GM23338 (cell line): ENCODE measurements at regions not wholly inside any gene's neighbourhood (a gene's known extent, or its start where the extent isn't known, plus 50 kb on each side); places are given as distances from the start of the nearest gene placed in this dataset.
A peak's percentile ranks its signal among the peaks of the same experiment; 100 is the strongest.

ENCODE experiments used
- ATAC-seq: fragments of 200-7000 bp; cut with Tn5 transposase; 3 replicates; pipeline ENCODE4 v1.9.1; 2020
- DNase-seq: peaks from one replicate; pipeline ENCODE4 v3.0.0-alpha.2; 2015; ENCODE audit warnings: low spot score
- H2AFZ ChIP-seq: fragments of 200-600 bp; sonication (generic); 2 replicates; pipeline ENCODE4 v1.8.0; 2016; ENCODE audit warnings: antibody characterized with exemption, mild to moderate bottlenecking, moderate library complexity
- H3F3A ChIP-seq: fragments of 200-600 bp; sonication (generic); replicated peaks from 2 replicates; pipeline ENCODE4 v1.8.0; 2017; ENCODE audit warnings: antibody characterized with exemption, mixed run types, low read depth
- H3K27ac ChIP-seq: fragments of 200-600 bp; sonication (generic); 2 replicates; pipeline ENCODE4 v1.6.1; 2016; ENCODE audit warnings: low read depth
- H3K27me3 ChIP-seq: fragments of 200-600 bp; sonication (generic); 2 replicates; pipeline ENCODE4 v1.8.0; 2016; ENCODE audit warnings: mild to moderate bottlenecking, mixed run types, moderate library complexity; ENCODE audit not compliant: insufficient read depth
- H3K36me3 ChIP-seq: fragments of 200-600 bp; sonication (generic); 2 replicates; pipeline ENCODE4 v1.8.0; 2016; ENCODE audit warnings: mild to moderate bottlenecking; ENCODE audit not compliant: insufficient read depth
- H3K4me1 ChIP-seq: fragments of 200-600 bp; sonication (generic); 2 replicates; pipeline ENCODE4 v1.8.0; 2016; ENCODE audit warnings: mild to moderate bottlenecking, moderate library complexity; ENCODE audit not compliant: insufficient read depth
- H3K4me2 ChIP-seq: fragments of 200-600 bp; sonication (generic); 2 replicates; pipeline ENCODE4 v1.7.1; 2017; ENCODE audit warnings: mixed run types
- H3K4me3 ChIP-seq: fragments of 200-600 bp; sonication (generic); 2 replicates; pipeline ENCODE4 v1.6.1; 2016; ENCODE audit warnings: mixed run types
- H3K79me2 ChIP-seq: fragments of 200-600 bp; sonication (generic); replicated peaks from 2 replicates; pipeline ENCODE4 v1.8.0; 2017; ENCODE audit warnings: mild to moderate bottlenecking; ENCODE audit not compliant: insufficient read depth
- H3K9me2 ChIP-seq: fragments of 200-600 bp; sonication (generic); 2 replicates; pipeline ENCODE4 v1.8.0; 2017; ENCODE audit not compliant: insufficient read depth
- H4K20me1 ChIP-seq: fragments of 200-600 bp; sonication (generic); replicated peaks from 2 replicates; pipeline ENCODE4 v1.8.0; 2017; ENCODE audit warnings: mild to moderate bottlenecking; ENCODE audit not compliant: insufficient read depth
- H3K27ac Mint-ChIP-seq: 2 replicates; pipeline ENCODE4 v1.8.0; 2020; ENCODE audit warnings: inconsistent platforms, mild to moderate bottlenecking, moderate library complexity, mixed read lengths
- H3K27me3 Mint-ChIP-seq: 3 replicates; pipeline ENCODE4 v1.8.0; 2022; ENCODE audit warnings: low read depth, mild to moderate bottlenecking, moderate library complexity, mixed read lengths, inconsistent platforms; ENCODE audit not compliant: insufficient read depth, poor library complexity
- H3K36me3 Mint-ChIP-seq: 3 replicates; pipeline ENCODE4 v1.8.0; 2021; ENCODE audit warnings: low read depth, mild to moderate bottlenecking, inconsistent platforms, moderate library complexity, mixed read lengths
- H3K4me1 Mint-ChIP-seq: 3 replicates; pipeline ENCODE4 v1.8.0; 2020; ENCODE audit warnings: mild to moderate bottlenecking, inconsistent platforms, mixed read lengths
- H3K4me3 Mint-ChIP-seq: 3 replicates; pipeline ENCODE4 v1.8.0; 2021; ENCODE audit warnings: moderate library complexity, mild to moderate bottlenecking, inconsistent platforms, mixed read lengths
- H3K9me3 Mint-ChIP-seq: 3 replicates; pipeline ENCODE4 v1.8.0; 2020; ENCODE audit warnings: moderate library complexity, mild to moderate bottlenecking, inconsistent platforms, mixed read lengths
- CREB1 ChIP-seq: fragments of 250-450 bp; sonication (Bioruptor Pico); IDR thresholded peaks from 2 replicates; pipeline ENCODE4 v1.5.0; 2020; ENCODE audit warnings: low read depth, mild to moderate bottlenecking, moderate library complexity
- CTCF ChIP-seq, 2 experiments: fragments of 200-600 bp in 1 of 2; sonication (generic) in 1 of 2; conservative IDR thresholded peaks; 2 replicates each; pipeline versions ENCODE4 v1.5.1 to v1.6.1; 2016 to 2017; ENCODE audit warnings: antibody characterized with exemption in 2 of 2, low read depth in 2 of 2, mild to moderate bottlenecking in 2 of 2, moderate library complexity in 1 of 2
- ETS1 ChIP-seq: IDR thresholded peaks from 2 replicates; pipeline ENCODE4 v1.6.1; 2016; ENCODE audit warnings: antibody characterized with exemption
- EZH2 ChIP-seq: fragments of 200-600 bp; sonication (generic); IDR thresholded peaks from one replicate; pipeline ENCODE4 v1.8.0; 2017; ENCODE audit warnings: antibody characterized with exemption, mild to moderate bottlenecking, low read depth; ENCODE audit not compliant: unreplicated experiment
- EZH2phosphoT487 ChIP-seq: fragments of 200-600 bp; sonication (generic); IDR thresholded peaks from one replicate; pipeline ENCODE4 v1.8.1; 2018; ENCODE audit warnings: antibody characterized with exemption; ENCODE audit not compliant: unreplicated experiment
- JUNB ChIP-seq: IDR thresholded peaks from one replicate; pipeline ENCODE4 v1.6.1; 2016; ENCODE audit warnings: antibody characterized with exemption; ENCODE audit not compliant: unreplicated experiment
- NANOG ChIP-seq: IDR thresholded peaks from 2 replicates; pipeline ENCODE4 v1.6.1; 2016; ENCODE audit warnings: antibody characterized with exemption, borderline replicate concordance
- POLR2AphosphoS5 ChIP-seq: IDR thresholded peaks from 2 replicates; pipeline ENCODE4 v1.6.1; 2016; ENCODE audit warnings: antibody characterized with exemption, low read depth
- REST ChIP-seq: IDR thresholded peaks from one replicate; pipeline ENCODE4 v1.6.1; 2018; ENCODE audit warnings: antibody characterized with exemption; ENCODE audit not compliant: unreplicated experiment
- STAT1 ChIP-seq: IDR thresholded peaks from one replicate; pipeline ENCODE4 v1.6.1; 2016; ENCODE audit warnings: antibody characterized with exemption; ENCODE audit not compliant: unreplicated experiment
- ZNF114 ChIP-seq: fragments of 250-450 bp; sonication (Bioruptor Pico); IDR thresholded peaks from 2 replicates; pipeline ENCODE4 v1.5.0; 2020; ENCODE audit warnings: mild to moderate bottlenecking, moderate library complexity
- ZNF331 ChIP-seq: fragments of 250-450 bp; sonication (Bioruptor Pico); IDR thresholded peaks from 2 replicates; pipeline ENCODE4 v1.5.0; 2020; ENCODE audit warnings: low read depth, mild to moderate bottlenecking, moderate library complexity

GRCh38 chr17:79137789-79138165 lies 63.2 kb downstream of the ENGASE start (continued):
- TF ChIP-seq REST = no peak

GRCh38 chr17:79137015-79137788 lies 62.6 kb downstream of the ENGASE start:
- H3K9me2 ChIP-seq = no peaks in the 10 kb centered on the region
- no peaks in the 10 kb centered on the region for H3K4me1 ChIP-seq
- H3K36me3 Mint-ChIP-seq = no peaks in the 10 kb centered on the region; the same call in 2 of the 3 replicates
- H4K20me1 ChIP-seq = peaks cover 3% of the 10 kb centered on the region; the same call in 1 of the 2 replicates
- H3K79me2 ChIP-seq = no peaks in the 10 kb centered on the region
- no peak overlapping the region for H3K4me2 ChIP-seq
- no peaks in the 10 kb centered on the region for H3K36me3 ChIP-seq
- 0 out of 2 replicates have a peak overlapping the region, but pooled peaks have one; percentile 33 for H3K27ac Mint-ChIP-seq
- TF ChIP-seq ETS1 = no peak
- no peak for TF ChIP-seq ZNF114
- no peak for TF ChIP-seq ZNF331 (CRISPR knock-in tag)
- TF ChIP-seq CREB1 (CRISPR knock-in tag) = no peak
- no peak for TF ChIP-seq JUNB
- no peak for TF ChIP-seq STAT1
- TF ChIP-seq POLR2AphosphoS5 = no peak
- no peak for TF ChIP-seq NANOG
- no peaks in the 10 kb centered on the region; the same call in 2 of the 3 replicates for H3K9me3 Mint-ChIP-seq
- H3K27me3 ChIP-seq = no peaks in the 10 kb centered on the region
- DNase-seq = no peak
- peaks cover 21% of the 10 kb centered on the region for H3K27me3 Mint-ChIP-seq
- ATAC-seq = no peak
- H2AFZ ChIP-seq = no peak overlapping the region
- H3K27ac ChIP-seq = no peak overlapping the region
- H3K4me1 Mint-ChIP-seq = peaks cover 15% of the 10 kb centered on the region
- no peak overlapping the region for H3K4me3 ChIP-seq
- no peaks in the 10 kb centered on the region for H3F3A ChIP-seq
- no peak overlapping the region for H3K4me3 Mint-ChIP-seq

DNA sequence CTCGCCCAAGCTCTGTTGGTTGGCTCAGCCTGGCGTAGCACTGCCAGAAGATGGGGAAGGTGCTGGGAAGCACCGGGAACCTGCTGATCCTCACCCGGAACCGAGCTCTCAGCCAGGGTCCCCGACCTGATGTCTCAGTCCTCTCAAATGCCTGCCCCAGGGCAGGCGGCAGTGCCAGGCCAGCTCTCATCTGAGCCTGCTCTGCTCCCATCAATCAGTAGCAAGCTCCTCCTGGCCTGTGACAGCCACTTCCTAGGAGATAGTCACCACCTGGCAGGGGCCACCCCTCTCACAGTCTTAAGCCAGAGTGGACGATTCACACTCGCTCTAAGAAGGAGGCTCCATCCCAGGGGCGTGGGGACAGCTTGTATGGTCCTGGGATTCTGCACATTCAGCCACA lies 62.0 kb downstream of the ENGASE start:
- Mint-ChIP-seq H3K4me3 (no peak overlapping the region), H3K36me3 (no peaks in the 10 kb centered on the region; the same call in 2 of the 3 replicates), H3K4me1 (peaks cover 11% of the 10 kb centered on the region), H3K27me3 (peaks cover 20% of the 10 kb centered on the region), H3K9me3 (no peaks in the 10 kb centered on the region; the same call in 1 of the 3 replicates), H3K27ac (no peak overlapping the region)
- Histone ChIP-seq H3K36me3 (no peaks in the 10 kb centered on the region), H4K20me1 (no peaks in the 10 kb centered on the region), H3K27me3 (no peaks in the 10 kb centered on the region), H3K4me1 (no peaks in the 10 kb centered on the region), H3K4me2 (no peak overlapping the region), H3K79me2 (no peaks in the 10 kb centered on the region), H3K9me2 (no peaks in the 10 kb centered on the region), H3F3A (no peaks in the 10 kb centered on the region), H3K27ac (no peak overlapping the region), H2AFZ (no peak overlapping the region), H3K4me3 (no peak overlapping the region)
- DNase-seq (no peak), ATAC-seq (no peak)
- TF ChIP-seq ZNF331 (CRISPR knock-in tag) = no peak
- TF ChIP-seq EZH2phosphoT487 = no peak
- no peak for TF ChIP-seq POLR2AphosphoS5
- no peak for TF ChIP-seq REST
- no peak for TF ChIP-seq STAT1
- no peak for TF ChIP-seq CTCF (conservative IDR thresholded peaks at IDR 0.05; ENCODE audit: low read depth in 2 of 2)
- TF ChIP-seq ZNF114 = no peak
- TF ChIP-seq EZH2 = no peak
- no peak for TF ChIP-seq CREB1 (CRISPR knock-in tag)
